Lung microvascular endothelial cell (primary cell): ENCODE measurements at regions not wholly inside any gene's neighbourhood (a gene's known extent, or its start where the extent isn't known, plus 50 kb on each side); places are given as distances from the start of the nearest gene placed in this dataset.

Source experiments
- DNase-seq, 2 donors: peaks; one replicate each; pipeline versions ENCODE4 v3.0.0 to v3.0.0-alpha.2; 2010; ENCODE audit warnings: low read depth in 2 of 2

DNA sequence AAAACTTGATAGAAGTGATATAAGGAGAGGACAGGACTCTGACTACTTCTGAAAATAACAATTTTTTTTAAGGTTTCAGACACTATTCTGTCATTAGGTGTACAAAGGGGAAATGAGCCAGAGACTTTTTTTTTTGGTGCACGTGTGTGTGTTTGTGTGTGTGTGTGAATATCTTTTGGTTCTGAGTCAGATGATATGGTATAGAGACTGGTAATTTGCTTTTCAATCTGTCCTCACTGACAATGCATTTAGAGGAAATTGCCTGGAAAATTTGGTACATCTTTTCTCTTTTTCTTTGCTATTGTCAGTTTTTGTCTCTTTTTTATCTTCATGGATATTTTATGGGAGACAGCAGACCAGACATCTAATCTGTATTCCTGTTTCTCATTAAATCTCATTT lies 59.3 kb downstream of the DDIT4L start:
- no peak for DNase-seq

DNA sequence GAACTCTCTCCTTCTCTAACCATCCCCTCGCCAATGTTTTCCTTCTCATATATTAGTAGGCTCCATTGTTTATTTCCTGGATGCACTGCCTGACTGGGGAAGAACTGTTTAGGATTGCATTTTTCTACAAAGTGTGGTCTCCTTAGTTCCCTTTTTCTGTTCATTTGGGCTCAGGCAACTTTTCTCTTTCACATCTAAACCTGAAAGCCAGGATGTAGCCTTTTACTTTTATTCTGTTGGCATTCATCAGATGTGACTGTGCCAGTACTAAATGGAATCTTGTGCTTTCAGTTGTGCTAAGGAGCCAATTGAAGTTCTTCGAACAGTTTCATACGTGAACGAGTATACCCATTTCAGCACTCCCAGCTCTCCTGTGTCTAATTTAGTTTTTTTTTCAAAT lies 59.8 kb downstream of the DDIT4L start:
- no peak for DNase-seq

DNA sequence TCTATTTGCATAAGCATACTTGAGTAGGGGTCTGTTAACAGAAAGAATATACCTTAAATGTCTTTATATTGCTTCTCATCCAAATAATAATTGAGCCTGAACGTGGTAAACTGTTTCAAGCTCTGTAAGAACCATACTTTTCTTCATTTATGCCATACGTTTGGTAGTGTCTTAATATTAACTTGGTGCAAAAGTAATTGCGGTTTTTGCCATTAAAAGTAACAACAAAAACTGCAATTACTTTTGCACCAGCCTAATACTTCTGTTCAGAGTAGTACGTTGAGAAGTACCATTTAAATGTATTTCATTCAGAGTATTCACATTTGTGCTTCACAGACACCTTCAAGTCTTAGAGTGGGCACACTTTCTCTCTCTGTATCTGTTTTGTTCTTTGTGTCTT lies 60.5 kb downstream of the DDIT4L start:
- DNase-seq: no peak

DNA sequence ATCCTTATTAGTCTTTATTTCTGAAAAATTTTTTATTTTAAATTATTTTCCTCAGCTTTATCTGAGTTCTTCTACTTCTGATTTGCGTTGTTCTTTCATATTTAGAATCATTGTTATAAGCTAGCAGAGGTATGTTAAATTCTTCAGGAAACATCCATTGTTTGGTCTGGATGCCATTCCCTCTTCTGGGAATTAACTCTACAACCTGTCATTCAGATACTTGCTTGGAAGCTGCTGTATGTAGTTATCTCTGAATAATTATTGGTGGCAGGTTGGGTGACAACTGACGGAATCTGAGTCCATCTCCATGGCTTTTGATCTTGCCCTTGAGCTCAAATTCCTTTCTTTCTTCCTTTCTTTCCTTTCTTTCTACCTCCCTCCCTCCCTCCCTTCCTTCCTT lies 61.9 kb downstream of the DDIT4L start:
- DNase-seq: no peak

DNA sequence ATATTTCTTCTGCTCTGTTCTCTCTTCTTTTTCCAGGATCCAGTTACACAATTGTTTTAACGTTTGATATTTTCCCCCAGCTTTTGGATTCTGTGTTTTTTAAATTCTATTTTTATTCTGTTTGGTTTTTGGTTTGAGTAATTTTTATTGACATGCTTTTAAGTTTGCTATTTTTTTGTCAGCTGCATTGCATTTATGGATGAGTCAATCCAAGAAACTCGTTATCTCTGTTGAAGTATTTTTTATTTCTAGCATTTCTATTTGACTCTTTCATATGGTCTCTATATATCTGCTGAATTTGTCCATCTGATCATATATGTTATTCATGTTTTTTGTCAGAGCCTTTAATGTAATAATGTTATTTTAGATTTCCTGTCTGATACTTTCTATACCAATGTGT lies 65.6 kb downstream of the DDIT4L start:
- no peak for DNase-seq

DNA sequence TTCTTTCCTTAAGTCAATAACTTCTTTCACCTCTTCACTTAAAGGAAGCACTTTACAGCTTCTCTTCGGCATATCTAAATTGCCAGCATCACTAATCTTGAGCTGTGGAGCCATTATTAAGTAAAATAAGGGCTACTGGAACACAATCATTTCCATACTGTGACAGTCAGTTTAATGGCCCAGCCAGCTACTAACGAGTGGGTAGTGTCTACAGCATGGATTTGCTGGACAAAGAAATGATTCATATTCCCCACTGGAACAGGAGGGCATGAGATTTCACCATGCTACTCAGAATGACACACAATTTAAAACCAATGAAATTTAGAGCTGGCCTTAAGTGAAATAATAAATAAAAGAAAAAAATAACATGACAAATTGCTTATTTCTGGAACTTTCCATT lies 72.1 kb downstream of the DDIT4L start:
- peak in 1 of 2 donors; percentile 24 for DNase-seq

DNA sequence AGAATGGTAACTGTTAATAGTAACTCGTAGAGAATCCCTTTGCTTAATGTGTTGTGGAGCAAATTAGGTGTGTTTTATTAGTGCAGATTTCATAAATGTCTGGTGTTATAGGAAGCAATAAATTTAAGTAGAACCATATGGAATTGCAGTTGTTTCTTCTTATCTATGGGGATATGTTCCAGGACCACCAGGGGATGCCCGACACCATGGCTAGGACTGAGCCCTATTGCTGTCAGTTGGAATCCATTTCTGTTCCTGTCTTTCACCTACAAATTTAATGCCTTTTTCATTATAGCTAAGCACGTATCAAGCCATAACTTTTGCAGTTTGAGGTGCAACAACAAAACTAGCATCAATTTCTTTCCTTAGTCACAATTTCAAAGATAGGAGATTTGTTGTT lies 72.5 kb downstream of the DDIT4L start:
- DNase-seq: peak; percentile 4 to 15

DNA sequence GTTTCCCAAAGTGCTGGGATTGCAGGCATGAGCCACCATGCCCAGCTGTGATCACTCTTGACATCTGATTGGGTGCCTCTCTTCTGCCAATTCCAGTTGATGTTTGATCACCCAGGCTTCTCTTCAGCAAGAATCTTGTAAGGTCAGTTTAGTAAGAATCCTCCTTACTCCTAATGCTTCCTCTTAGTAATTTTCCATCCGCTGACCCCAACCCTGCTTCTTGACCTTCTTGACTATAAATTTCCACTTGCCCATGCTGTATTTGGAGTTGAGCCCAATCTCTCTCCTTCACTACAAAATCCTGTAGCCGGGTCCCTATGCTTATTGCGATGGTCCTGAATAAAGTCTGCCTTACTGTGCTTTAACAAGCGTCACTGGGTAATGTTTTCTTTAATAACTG lies 75.4 kb downstream of the DDIT4L start:
- DNase-seq: no peak

DNA sequence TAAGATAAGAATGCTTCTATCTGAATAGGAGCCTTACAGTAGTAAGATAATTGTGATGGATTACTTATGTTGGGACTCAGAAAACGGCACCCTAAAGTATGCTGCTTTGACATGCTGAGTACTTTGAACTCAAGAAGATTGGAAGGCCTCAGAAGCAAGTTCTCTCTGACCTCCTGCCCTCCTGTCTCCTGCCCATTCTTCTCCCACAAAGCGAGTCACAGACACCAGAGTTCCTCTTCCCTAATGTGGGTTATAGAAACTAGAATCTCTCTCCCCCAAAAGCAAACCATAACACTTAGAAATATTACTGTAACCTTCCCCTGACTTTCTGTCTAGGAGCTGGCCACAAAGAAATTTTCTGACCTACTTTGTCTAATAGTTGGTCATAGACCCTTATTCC lies 76.5 kb downstream of the DDIT4L start:
- no peak for DNase-seq

DNA sequence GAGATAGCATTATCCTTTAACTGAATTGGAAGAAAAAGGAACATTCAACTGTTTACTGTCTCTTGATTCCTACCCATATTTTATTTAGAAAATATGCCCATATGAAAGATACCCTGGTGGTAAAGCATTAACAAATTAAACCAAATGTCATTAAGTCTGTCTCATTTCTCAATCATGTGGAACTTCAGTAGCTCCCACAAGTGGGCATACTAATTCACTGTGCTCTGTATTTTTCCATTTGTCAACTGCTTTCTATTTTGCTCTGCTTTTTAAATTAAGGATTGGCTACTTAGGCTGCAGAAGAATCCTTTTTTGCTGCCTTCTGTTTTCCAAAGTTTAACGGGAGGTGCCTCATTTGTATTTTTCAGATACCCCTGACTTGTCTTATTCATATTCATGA lies 77.2 kb downstream of the DDIT4L start:
- DNase-seq: no peak

DNA sequence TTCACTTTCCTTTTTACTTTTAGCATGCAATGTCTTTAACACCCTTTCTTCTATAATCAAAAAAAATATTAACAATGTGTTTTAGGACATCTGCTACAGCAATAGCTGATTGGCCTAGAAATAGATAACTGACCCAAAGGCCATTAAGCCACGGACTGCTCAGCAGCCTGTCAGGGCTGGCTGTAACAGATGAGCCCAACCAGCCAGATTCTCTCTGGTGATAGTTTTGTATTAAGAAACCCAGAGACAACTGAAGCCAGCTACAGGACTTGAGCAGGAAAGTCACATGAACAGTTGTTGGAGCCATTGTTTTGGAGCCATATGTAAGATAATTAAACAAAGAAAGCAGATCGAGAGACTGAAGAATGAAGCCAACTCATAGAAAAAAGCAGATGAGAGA lies 80.3 kb downstream of the DDIT4L start:
- no peak for DNase-seq

DNA sequence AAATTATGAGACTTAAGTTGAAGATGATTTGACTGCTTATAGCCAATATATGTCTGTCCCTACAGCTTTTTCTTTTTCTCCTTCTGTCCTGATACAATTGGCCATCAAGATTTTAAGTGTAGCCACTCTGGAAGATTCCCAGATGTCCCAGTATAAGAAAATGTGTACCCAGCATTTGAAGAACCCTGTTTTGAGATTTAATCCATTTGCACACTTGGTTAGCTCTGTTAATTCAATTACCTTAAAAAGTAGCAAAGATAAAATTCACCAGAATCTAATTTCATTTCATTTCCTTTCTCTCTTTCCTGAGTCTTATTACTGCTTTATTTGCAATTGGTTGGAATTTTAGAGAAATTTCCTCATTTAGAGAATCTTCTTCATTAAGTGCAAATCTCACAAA lies 81.4 kb downstream of the DDIT4L start:
- no peak for DNase-seq

DNA sequence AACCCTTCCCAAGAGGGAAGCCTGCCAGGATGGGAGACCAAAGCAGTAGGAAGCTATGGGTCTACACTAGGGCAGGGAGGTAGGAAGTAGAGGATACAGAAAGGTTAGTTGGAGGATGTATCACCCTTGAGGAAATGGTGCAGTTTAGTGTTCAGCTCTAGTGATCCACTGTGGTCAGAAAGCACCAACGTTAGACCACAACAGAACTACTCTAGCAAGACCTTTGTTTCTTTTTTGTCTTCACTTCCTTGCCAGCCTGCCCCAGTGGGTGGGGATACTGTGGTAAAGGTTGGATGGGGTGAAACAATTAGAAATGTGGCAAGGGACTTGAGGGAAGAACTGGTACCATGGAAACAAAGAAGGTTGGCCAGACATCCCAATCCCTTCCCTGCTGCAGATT lies 83.3 kb downstream of the DDIT4L start:
- DNase-seq: no peak

DNA sequence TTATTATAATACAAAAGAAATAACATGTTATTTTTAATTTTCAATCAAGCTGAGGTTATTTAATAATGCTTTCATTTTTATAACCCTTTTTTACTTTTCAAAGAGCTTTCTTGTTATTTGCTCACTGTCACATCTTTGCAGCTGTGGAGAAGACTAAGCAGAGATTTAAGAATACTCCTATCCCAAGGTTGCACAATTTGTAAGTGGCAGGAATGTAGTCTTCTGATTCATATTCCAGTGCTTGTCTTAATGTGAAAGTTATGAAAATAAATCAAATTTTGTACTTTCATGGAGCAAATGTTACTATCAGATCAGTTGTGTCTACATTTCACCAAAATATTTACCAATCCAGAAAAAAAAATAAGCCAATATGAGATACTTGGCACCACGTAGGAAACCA lies 86.6 kb downstream of the DDIT4L start:
- no peak for DNase-seq

DNA sequence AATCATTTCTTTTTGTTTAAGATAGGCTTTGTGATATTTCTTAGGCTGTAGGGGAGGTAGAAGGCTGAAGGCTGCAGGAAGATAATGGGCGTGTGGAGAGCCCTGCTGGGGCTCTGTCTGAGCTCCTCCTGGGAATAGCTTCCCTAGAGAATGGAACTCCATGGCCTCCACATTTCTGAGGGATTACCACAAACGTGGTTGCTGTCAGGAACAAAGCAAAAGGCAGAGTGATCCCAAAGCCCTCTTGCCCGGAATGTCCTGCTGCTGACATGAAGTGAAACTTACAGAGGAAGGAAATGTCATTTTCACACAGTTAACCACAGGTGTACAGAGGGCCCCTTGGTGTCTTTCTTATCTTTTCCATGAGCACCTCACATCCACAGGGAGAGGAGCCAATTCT lies 89.3 kb downstream of the DDIT4L start:
- DNase-seq: no peak

DNA sequence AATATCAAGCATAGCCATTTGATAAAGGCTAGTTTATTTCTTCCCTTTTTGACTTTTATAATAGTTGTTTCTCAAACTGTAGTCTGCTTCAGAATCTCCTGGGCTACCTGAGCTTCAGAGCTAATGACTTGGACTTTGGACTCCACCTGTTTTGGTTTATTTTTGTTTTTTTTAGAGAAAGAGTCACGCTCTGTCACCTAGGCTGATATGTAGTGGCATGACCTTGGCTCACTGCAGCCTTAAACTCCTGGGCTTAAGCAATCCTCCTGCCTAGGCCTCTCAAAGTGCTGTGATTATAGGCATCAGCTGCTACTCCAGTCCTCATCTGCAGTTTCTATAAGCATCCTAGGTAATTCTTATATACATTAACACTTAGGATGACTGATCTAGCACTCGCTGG lies 90.5 kb downstream of the DDIT4L start:
- DNase-seq: no peak

DNA sequence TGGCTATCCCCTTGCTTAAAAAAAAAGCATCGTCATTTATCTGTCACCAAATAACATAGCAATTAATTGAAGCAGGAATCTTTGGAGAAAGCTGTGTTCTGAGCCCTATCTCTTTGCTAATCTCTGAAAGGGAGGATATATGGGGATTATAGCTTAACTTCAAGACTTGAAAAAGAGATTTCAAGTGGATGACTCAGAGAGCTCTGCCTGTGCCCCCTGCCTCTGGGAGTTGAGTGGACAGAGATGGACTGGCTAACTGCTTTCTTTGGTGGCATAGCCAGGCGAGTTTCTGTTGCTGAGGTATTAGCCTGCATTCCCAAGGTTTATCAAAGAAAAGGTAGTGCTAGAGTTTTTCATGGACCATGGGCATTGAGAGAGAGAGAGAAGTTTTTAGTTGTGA lies 91.6 kb downstream of the DDIT4L start:
- no peak for DNase-seq

DNA sequence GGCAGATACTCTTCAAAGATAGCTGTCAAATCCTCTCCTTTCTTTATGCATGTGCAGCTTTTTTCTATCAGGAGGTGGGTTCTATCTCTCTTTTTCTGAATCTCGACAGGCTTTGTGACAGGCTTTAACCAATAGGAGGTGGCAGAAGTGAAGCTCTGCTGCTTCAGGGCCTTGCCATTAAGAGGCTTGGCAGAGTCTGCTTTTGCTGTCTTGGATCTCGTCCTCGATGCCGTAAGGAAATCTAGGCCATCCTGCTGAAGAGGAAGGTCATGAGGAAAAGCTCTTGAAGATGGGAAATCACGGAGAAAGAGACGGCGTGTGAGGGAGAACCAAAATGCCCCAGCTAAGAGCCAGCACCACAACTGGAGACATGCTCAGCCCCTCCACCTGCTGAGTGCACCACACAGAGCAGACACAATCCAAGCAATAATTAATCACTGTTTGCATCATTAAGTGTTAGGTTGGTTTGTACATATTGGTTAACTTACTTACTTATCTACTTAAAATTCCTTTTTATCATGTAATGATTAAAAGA lies 92.2 kb downstream of the DDIT4L start:
- no peak for DNase-seq

DNA sequence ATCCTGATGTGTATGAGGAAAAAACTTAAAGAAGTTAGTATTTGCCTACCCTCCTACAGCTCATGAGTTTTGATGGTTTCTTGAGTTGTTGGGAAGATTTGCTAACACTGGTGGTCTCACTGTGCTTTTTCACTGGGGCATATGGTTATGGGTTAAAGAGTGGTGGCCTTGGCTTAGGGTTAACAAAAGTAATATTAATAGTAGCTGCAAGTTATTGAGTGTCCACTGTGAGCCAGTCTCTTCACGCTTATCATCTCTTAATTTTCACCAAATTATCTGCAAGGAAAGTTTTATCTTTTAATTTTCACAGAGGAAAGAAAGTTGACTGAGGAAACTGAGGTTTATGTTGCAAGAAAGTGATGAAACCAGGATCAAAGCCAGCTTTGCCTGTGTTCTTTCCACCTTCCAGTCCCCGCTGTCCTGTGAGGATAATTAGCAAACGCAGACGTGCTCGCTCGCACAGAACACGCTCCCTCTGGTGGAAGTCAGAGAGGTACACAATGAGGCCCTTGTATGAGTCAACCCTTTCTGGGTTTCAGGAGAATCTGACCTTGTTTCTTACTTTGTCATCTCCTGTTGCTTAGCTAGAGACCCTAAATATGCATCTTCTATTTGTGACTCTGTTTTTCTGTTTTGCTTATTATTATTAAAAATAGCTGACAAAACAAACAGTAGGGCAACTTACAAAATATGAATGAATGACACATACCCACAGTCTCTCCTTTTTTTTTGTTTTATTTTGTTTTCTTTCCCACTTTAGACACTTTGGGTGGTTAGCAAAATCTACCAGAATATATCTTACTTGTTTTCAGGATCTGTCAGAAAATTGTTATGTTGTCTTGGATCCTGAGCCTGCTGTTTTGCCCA lies 94.3 kb downstream of the DDIT4L start:
- DNase-seq: peak; percentile 65 to 72

DNA sequence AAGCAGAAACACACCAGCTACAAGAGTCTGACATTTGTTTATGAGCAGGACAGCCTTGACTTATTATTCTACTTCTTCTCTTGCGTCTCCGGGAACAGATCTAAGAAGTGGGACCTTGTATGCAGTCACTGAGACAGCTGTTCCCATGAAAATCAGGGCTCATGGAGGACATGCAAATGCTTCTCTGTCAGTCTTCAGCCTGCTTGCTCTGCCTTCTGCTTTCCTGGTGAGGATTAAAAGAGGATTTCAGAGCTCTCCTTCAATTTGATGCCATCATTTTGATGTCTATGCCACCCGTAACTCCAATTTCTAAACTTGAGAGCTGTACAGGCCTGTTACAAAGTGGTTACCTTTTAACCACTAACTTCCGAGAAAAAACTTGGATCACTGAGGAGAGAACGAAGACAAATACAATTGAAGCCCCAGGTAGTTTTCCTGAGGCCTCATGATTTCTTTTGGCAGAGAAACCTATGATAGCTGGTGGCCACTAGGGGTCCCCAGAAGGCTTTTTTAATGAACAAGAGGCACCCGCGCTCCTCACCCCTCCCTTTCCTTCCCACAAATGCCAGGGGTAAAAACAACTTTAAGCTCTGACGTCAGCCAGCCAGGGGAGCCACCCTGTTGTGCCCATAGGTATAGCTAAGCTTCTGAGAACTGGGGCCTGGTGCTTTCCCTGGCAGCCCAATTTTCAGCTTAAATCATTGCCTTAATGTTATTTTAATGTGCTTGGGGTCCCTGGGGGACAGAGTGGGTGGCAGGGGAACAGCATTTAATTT lies 97.0 kb downstream of the DDIT4L start:
- peak; percentile 87 to 90 for DNase-seq

DNA sequence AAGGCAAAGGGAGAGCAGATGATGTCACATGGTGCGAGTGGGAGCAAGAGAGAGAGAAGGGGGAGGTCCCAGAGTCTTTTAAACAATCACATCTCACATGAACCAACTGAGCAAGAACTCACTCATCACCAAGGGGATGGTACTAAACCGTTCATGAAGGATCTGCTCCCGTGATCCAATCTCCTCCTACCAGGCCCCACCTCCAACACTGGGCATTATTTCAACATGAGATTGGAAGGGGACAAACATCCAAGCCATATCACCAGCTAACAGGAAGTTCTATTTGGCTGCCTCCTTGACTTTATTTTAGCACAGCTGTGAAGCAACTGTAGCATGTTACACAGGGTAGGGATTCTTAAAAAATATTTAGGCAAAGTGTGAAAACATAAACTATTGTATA lies 102.5 kb downstream of the DDIT4L start:
- no peak for DNase-seq

DNA sequence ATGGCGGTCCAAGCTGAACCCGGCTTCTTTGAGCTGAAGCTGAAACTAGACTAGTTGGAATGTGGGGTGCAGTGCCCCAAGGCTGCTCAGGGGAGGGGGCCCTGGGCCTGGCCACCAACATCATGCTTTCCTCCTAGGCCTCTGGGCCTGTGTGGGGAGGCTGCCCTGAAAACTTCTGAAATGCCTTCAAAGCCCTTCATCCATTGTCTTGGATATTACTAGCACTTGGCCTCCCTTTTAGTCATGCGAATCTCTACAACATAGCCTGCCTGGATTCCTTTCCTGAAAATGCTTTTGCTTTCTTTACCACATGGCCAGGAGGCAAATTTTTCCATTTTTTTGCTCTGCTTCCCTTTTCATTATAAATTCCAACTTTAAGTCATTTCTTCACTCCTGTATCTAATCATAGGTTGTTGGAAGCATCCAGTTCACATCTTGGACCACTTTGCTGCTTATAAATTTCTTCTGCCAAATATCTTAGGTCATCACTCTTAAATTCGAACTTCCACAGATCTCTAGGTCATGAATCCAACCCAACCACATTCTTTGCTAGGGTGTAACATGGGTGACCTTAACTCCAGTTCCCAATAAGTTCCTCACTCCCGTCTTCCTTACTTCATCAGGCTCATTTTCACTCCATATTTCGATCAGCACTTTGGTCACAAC lies 103.4 kb downstream of the DDIT4L start:
- DNase-seq: no peak
